Mesenchymal stem cell (in vitro differentiated cells and primary cell): ENCODE measurements at regions not wholly inside any gene's neighbourhood (a gene's known extent, or its start where the extent isn't known, plus 50 kb on each side); places are given as distances from the start of the nearest gene placed in this dataset.

Experiments
- DNase-seq: peaks from one replicate; pipeline ENCODE4 v3.0.0-alpha.2; 2013
- H2AFZ ChIP-seq: one replicate; pipeline ENCODE4 v1.6.1; 2013; ENCODE audit warnings: low read depth, mild to moderate bottlenecking, control low read depth, inconsistent platforms, low read length, moderate library complexity
- H2AK5ac ChIP-seq: 2 replicates; pipeline ENCODE4 v1.6.1; 2013; ENCODE audit warnings: low read length, moderate library complexity, mild to moderate bottlenecking, inconsistent platforms; ENCODE audit not compliant: severe bottlenecking
- H2BK120ac ChIP-seq: one replicate; pipeline ENCODE4 v1.6.1; 2013; ENCODE audit warnings: low read depth, mild to moderate bottlenecking, inconsistent platforms, low read length, moderate library complexity
- H2BK12ac ChIP-seq, 2 experiments: one replicate each; pipeline ENCODE4 v1.6.1; 2013; ENCODE audit warnings: inconsistent platforms in 2 of 2, low read length in 2 of 2, mild to moderate bottlenecking in 2 of 2, moderate library complexity in 2 of 2, control low read depth in 1 of 2
- H2BK15ac ChIP-seq: one replicate; pipeline ENCODE4 v1.6.1; 2013; ENCODE audit warnings: mild to moderate bottlenecking, low read depth, inconsistent platforms; ENCODE audit not compliant: poor library complexity, severe bottlenecking
- H2BK5ac ChIP-seq: 2 replicates; pipeline ENCODE4 v1.6.1; 2013; ENCODE audit warnings: low read depth, mild to moderate bottlenecking, low read length, control low read depth, inconsistent platforms; ENCODE audit not compliant: poor library complexity, severe bottlenecking
- H3K14ac ChIP-seq, 2 experiments: one replicate each; pipeline ENCODE4 v1.6.1; 2013; ENCODE audit warnings: inconsistent platforms in 2 of 2, low read length in 2 of 2, control low read depth in 1 of 2, mild to moderate bottlenecking in 1 of 2, moderate library complexity in 1 of 2
- H3K18ac ChIP-seq, 2 experiments: one replicate each; pipeline ENCODE4 v1.6.1; 2013; ENCODE audit warnings: inconsistent platforms in 2 of 2, low read length in 2 of 2, control low read depth in 1 of 2, low read depth in 1 of 2, mild to moderate bottlenecking in 1 of 2
- H3K23ac ChIP-seq, 2 experiments: one replicate each; pipeline ENCODE4 v1.6.1; 2013; ENCODE audit warnings: inconsistent platforms in 2 of 2, low read length in 2 of 2, mild to moderate bottlenecking in 2 of 2, moderate library complexity in 2 of 2, control low read depth in 1 of 2
- H3K27ac ChIP-seq: 2 replicates; pipeline ENCODE4 v1.5.1; 2013; ENCODE audit warnings: mild to moderate bottlenecking, moderate library complexity, low read length, control low read depth, inconsistent platforms; ENCODE audit not compliant: poor library complexity, severe bottlenecking
- H3K27me3 ChIP-seq, 2 experiments: 2 replicates each; pipeline versions ENCODE4 v1.6.1 to v1.7.0; 2013; ENCODE audit warnings: low read length in 2 of 2, mild to moderate bottlenecking in 2 of 2, moderate library complexity in 2 of 2, control low read depth in 1 of 2, inconsistent platforms in 1 of 2; ENCODE audit not compliant: control insufficient read depth in 1 of 2, insufficient read depth in 1 of 2
- H3K36me3 ChIP-seq, 2 experiments: 2 replicates each; pipeline versions ENCODE4 v1.6.1 to v1.7.0; 2013; ENCODE audit warnings: low read length in 2 of 2, control low read depth in 1 of 2, inconsistent platforms in 1 of 2, low read depth in 1 of 2, mild to moderate bottlenecking in 1 of 2; ENCODE audit not compliant: insufficient read depth in 2 of 2, control insufficient read depth in 1 of 2
- H3K4ac ChIP-seq, 2 experiments: one replicate each; pipeline ENCODE4 v1.6.1; 2013; ENCODE audit warnings: inconsistent platforms in 2 of 2, low read length in 2 of 2, mild to moderate bottlenecking in 2 of 2, moderate library complexity in 2 of 2, control low read depth in 1 of 2, low read depth in 1 of 2
- H3K4me1 ChIP-seq: 2 replicates; pipeline ENCODE4 v1.6.1; 2013; ENCODE audit warnings: low read depth, low read length, control low read depth; ENCODE audit not compliant: control insufficient read depth, insufficient read depth
- H3K4me2 ChIP-seq: 2 replicates; pipeline ENCODE4 v1.6.1; 2013; ENCODE audit warnings: low read length, mild to moderate bottlenecking, inconsistent platforms; ENCODE audit not compliant: poor library complexity, severe bottlenecking
- H3K4me3 ChIP-seq, 2 experiments: 2 replicates each; pipeline versions ENCODE4 v1.5.1 to v1.7.0; 2013; ENCODE audit warnings: low read length in 2 of 2, mild to moderate bottlenecking in 2 of 2, control low read depth in 1 of 2, low read depth in 1 of 2; ENCODE audit not compliant: insufficient read depth in 1 of 2
- H3K79me1 ChIP-seq: replicated peaks from 2 replicates; pipeline ENCODE4 v1.6.1; 2013; ENCODE audit warnings: mild to moderate bottlenecking, control low read depth, low read length, inconsistent platforms; ENCODE audit not compliant: poor library complexity, severe bottlenecking
- H3K9ac ChIP-seq: 2 replicates; pipeline ENCODE4 v1.7.0; 2013; ENCODE audit warnings: mild to moderate bottlenecking, low read length, moderate library complexity
- H3K9me3 ChIP-seq: 2 replicates; pipeline ENCODE4 v1.7.0; 2013; ENCODE audit warnings: mild to moderate bottlenecking, low read length; ENCODE audit not compliant: control insufficient read depth
- H4K8ac ChIP-seq: one replicate; pipeline ENCODE4 v1.6.1; 2013; ENCODE audit warnings: inconsistent platforms, mild to moderate bottlenecking, low read length, moderate library complexity
- H4K91ac ChIP-seq: one replicate; pipeline ENCODE4 v1.6.1; 2013; ENCODE audit warnings: mild to moderate bottlenecking, low read length, inconsistent platforms
- WGBS: methylation state at CpG from one replicate; pipeline ENCODE4 v1.1.7; 2013; ENCODE audit warnings: mixed read lengths; 5-methylcytosine and 5-hydroxymethylcytosine counted together

DNA sequence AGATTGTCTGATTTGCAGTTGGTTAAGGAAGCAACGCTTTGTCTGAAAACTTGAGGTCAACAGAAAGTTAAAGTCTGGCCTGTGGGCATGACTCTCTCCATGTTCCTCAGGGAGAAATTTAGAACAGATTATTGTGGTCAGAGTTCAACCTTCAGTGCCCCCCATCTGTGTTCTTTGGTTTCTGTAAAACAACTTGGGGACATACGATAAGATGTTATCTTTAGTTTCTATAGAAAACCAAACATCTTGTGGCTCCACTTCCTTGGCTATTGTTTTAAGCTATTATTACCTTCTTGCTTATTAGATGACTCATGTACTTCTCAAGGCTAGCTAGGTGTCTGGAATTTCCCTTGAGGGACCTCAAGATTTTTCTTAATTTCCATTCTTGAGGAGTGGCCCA lies 507.7 kb downstream of the PDHA2 start:
- Histone ChIP-seq H2BK15ac (no peak overlapping the region), H2BK12ac (no peak overlapping the region), H3K27me3 (no peaks in the 10 kb centered on the region), H4K8ac (no peak overlapping the region), H2BK120ac (no peak overlapping the region), H2AFZ (no peak overlapping the region), H3K23ac (no peak overlapping the region), H3K4me1 (no peaks in the 10 kb centered on the region), H3K4me2 (no peak overlapping the region), H3K27ac (no peak overlapping the region), H3K9me3 (no peaks in the 10 kb centered on the region), H3K79me1 (no peaks in the 10 kb centered on the region), H3K36me3 (no peaks in the 10 kb centered on the region), H3K14ac (no peak overlapping the region), H3K4me3 (no peak overlapping the region), H3K18ac (no peak overlapping the region), H3K9ac (no peak overlapping the region), H2AK5ac (no peak overlapping the region), H4K91ac (no peak overlapping the region), H3K4ac (no peak overlapping the region), H2BK5ac (no peak overlapping the region)
- 93% methylated on average over 1 of the region's 2 CpGs for WGBS
- no peak for DNase-seq

DNA sequence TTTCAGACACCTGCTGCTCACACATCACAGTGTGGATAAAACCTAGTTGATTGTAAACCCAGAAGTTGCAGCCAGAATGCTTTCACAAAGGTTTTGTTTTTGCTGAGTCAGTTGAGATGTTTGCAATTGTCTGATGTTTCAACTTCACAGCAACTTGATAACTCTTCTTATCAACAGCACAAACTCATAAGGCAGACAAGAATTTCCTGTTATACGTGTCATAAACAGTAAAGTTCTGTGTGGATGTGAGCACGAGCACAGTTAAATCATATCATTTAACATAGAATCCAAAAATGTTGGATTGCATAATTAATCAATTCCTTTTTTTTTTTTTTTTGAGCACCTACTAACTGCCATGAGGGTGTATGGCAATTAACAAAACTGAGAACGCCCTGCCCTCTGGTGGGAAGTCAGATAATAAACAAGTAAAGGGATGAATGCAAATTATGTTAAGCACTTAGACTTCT lies 512.2 kb downstream of the PDHA2 start:
- no peak overlapping the region for H3K4me2 ChIP-seq
- peak; percentile 47 for DNase-seq
- H4K8ac ChIP-seq = no peak overlapping the region
- no peak overlapping the region for H2BK12ac ChIP-seq
- H3K4ac ChIP-seq = no peak overlapping the region
- H3K18ac ChIP-seq = no peak overlapping the region
- H3K9ac ChIP-seq = no peak overlapping the region
- no peaks in the 10 kb centered on the region for H3K36me3 ChIP-seq
- no peak overlapping the region for H3K27ac ChIP-seq
- H3K79me1 ChIP-seq = no peaks in the 10 kb centered on the region
- H2AK5ac ChIP-seq = no peak overlapping the region
- no peak overlapping the region for H2BK5ac ChIP-seq
- no peaks in the 10 kb centered on the region for H3K27me3 ChIP-seq
- 17% methylated on average over 1 of the region's 3 CpGs for WGBS
- H2AFZ ChIP-seq = no peak overlapping the region
- no peak overlapping the region for H2BK120ac ChIP-seq
- no peak overlapping the region for H3K23ac ChIP-seq
- no peak overlapping the region for H3K14ac ChIP-seq
- H4K91ac ChIP-seq = no peak overlapping the region
- H3K9me3 ChIP-seq = no peaks in the 10 kb centered on the region
- H2BK15ac ChIP-seq = no peak overlapping the region
- no peaks in the 10 kb centered on the region for H3K4me1 ChIP-seq
- H3K4me3 ChIP-seq = no peak overlapping the region

DNA sequence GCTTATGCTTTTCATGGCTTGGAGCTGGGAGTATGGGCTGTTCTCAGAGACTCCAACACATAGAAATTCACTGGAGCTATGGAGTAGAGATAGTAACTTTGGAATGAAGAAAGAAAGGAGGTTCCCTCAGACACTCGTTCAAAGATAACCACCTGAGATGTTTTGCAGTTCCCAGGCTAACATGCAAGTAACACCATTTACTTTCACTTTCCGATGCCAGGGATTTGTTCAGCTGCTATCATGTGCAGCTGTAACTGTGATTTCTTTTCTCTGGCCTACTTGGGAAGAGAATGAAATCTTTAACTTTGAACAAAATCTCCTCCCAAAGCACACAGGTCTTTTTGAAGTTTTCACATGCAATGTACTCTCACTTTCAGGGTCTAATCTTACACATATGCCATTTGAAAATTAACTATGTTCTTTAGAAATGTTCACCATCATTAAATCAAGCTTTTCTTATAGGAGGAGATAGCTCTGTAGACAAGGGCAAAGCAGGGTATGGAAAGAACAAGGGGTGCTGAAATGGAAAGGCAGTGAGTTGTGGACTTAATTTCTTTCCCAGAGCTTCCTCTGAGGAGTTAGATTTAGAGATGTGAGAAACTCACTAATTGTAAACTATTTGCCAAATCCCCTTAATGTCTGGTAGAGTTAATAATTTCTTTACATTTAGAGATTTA lies 514.3 kb downstream of the PDHA2 start:
- no peaks in the 10 kb centered on the region for H3K79me1 ChIP-seq
- H3K23ac ChIP-seq = no peak overlapping the region
- H2BK15ac ChIP-seq = no peak overlapping the region
- no peaks in the 10 kb centered on the region for H3K9me3 ChIP-seq
- H4K8ac ChIP-seq = no peak overlapping the region
- no peak overlapping the region for H4K91ac ChIP-seq
- no peak overlapping the region for H3K4ac ChIP-seq
- no peak overlapping the region for H3K18ac ChIP-seq
- 60% methylated on average over 1 of the region's 2 CpGs for WGBS
- H3K4me1 ChIP-seq = no peaks in the 10 kb centered on the region
- H2BK120ac ChIP-seq = no peak overlapping the region
- H2BK12ac ChIP-seq = no peak overlapping the region
- H3K27me3 ChIP-seq = no peaks in the 10 kb centered on the region
- H3K4me3 ChIP-seq = no peak overlapping the region
- H2AFZ ChIP-seq = no peak overlapping the region
- no peak overlapping the region for H2BK5ac ChIP-seq
- no peak overlapping the region for H2AK5ac ChIP-seq
- H3K4me2 ChIP-seq = no peak overlapping the region
- H3K14ac ChIP-seq = no peak overlapping the region
- peak; percentile 38 for DNase-seq
- no peak overlapping the region for H3K27ac ChIP-seq
- H3K9ac ChIP-seq = no peak overlapping the region
- H3K36me3 ChIP-seq = no peaks in the 10 kb centered on the region

DNA sequence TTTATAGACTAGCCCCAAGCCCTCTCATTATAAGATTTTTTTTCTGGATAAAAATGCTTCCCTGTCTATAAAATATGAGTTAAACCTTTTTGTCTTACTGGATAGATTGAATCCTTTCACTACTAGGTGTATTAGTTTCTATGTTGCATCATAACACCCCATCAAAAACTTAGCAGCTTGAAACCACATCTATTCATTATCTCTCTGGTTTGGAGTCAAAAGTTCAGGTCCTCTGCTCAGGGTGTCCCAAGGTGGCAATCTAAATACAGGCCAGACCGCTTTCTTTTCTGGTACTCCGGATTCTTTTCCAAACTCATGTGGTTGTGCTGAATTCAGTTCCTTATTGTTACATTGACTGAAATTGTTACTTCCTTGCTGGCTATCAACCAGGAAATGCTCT lies 515.5 kb downstream of the PDHA2 start:
- no peak overlapping the region for H4K8ac ChIP-seq
- H3K36me3 ChIP-seq = no peaks in the 10 kb centered on the region
- no peak overlapping the region for H3K23ac ChIP-seq
- H3K4ac ChIP-seq = no peak overlapping the region
- no peak overlapping the region for H2BK15ac ChIP-seq
- H2BK5ac ChIP-seq = no peak overlapping the region
- H3K18ac ChIP-seq = no peak overlapping the region
- H2BK120ac ChIP-seq = no peak overlapping the region
- H3K9me3 ChIP-seq = no peaks in the 10 kb centered on the region
- no peak overlapping the region for H2AK5ac ChIP-seq
- H3K9ac ChIP-seq = no peak overlapping the region
- no peak overlapping the region for H3K4me3 ChIP-seq
- H3K4me2 ChIP-seq = no peak overlapping the region
- no peak overlapping the region for H3K27ac ChIP-seq
- WGBS = 93% methylated on average over 2 of the region's 2 CpGs
- no peaks in the 10 kb centered on the region for H3K27me3 ChIP-seq
- H4K91ac ChIP-seq = no peak overlapping the region
- no peaks in the 10 kb centered on the region for H3K79me1 ChIP-seq
- H3K4me1 ChIP-seq = no peaks in the 10 kb centered on the region
- H3K14ac ChIP-seq = no peak overlapping the region
- no peak overlapping the region for H2BK12ac ChIP-seq
- no peak overlapping the region for H2AFZ ChIP-seq
- no peak for DNase-seq
